ENCODE measurements at regions not wholly inside any gene's neighbourhood (a gene's known extent, or its start where the extent isn't known, plus 50 kb on each side); places are given as distances from the start of the nearest gene placed in this dataset.

- TF ChIP-seq POLR2A (IDR thresholded peaks at IDR 0.05) (no peak), CTCF (IDR thresholded peaks at IDR 0.05 in 4 of 5, conservative IDR thresholded peaks at IDR 0.05 in 1 of 5) (no peak)
These were observed 1324.1 kb downstream of the AACS start for GRCh38 chr12:126389220-126389841.

Data from gastrocnemius medialis (tissue), 4 donors.